ENCODE measurements at regions not wholly inside any gene's neighbourhood (a gene's known extent, or its start where the extent isn't known, plus 50 kb on each side); places are given as distances from the start of the nearest gene placed in this dataset.

GRCh38 chr14:101073598-101073965, 170.1 kb upstream of the RTL1 start:
- H3K9ac ChIP-seq = no peak overlapping the region
- no peak overlapping the region for H2AFZ ChIP-seq
- H3K36me3 ChIP-seq (ENCODE audit: low read depth) = no peaks in the 10 kb centered on the region; the same call in 1 of the 2 replicates
- no peak overlapping the region for H3K4me3 ChIP-seq
- H3K79me2 ChIP-seq (ENCODE audit: insufficient read depth) = no peaks in the 10 kb centered on the region
- no peaks in the 10 kb centered on the region for H3K9me3 ChIP-seq (ENCODE audit: low read depth)
- peaks cover 13% of the 10 kb centered on the region; the same call in 1 of the 2 replicates for H3K27me3 ChIP-seq (replicated peaks; ENCODE audit: insufficient read depth)
- peaks cover 20% of the 10 kb centered on the region for H3K4me1 ChIP-seq (ENCODE audit: insufficient read depth)
- no peaks in the 10 kb centered on the region for H3F3A ChIP-seq (ENCODE audit: insufficient read depth)
- no peak overlapping the region for H3K27ac ChIP-seq
- H4K20me1 ChIP-seq (ENCODE audit: insufficient read depth) = no peaks in the 10 kb centered on the region
- no peaks in the 10 kb centered on the region for H3K9me2 ChIP-seq (ENCODE audit: insufficient read depth)
- no peak for DNase-seq
- peak overlapping the region; percentile 48 for H3K4me2 ChIP-seq (ENCODE audit: unreplicated experiment)
- no peak for TF ChIP-seq EZH2 (IDR thresholded peaks at IDR 0.05; ENCODE audit: insufficient read depth, poor library complexity, severe bottlenecking)
- no peak for TF ChIP-seq EZH2phosphoT487 (IDR thresholded peaks at IDR 0.05; ENCODE audit: insufficient read depth, low read depth)
- in situ Hi-C loops (cut with MboI) = no loop called here
- 63 to 75% methylated on average over 7 of the region's 7 CpGs for WGBS, 2 experiments (ENCODE audit: low coverage in 1 of 2, low lambda C conversion rate in 2 of 2, missing lambda C conversion rate in 2 of 2)

DNA sequence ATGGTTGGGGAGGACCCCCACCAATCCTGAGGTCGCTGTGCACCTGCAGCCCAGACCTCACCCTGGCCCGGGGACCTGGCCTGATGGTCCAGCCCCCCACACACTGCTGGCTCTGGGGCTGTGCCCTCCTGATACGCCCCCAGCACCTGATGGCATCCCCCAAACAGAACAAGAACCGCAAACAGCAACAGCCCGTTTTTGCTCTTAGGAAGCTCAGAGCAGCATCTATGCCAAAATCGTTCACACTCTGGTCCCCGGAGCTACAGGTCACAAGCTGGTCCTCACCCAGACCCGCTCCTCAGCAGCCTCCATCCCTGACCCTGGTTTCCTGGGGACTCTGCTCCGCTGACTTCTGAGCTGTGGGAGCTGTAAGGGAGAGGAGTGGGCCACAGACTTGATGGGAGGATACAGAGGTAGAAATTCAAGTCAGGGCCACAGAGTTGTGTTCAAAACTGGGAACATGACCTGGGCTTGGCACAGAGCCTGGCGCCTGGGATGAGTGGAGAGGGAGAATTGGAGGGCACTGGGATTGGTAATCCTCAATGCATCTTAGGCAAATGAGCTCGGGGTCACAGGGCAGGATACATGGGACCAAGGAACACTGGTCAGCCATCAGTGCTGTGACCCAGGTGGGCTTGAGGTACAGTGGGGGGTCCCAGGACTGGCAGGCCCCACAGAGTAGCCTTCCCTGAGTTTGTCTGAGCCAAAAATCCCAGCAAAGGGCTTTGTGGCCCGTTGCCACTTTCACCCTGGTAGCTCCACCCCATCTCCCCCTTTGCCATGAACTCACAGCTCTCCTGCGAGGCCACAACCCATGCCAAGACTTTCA, 170.9 kb upstream of the RTL1 start:
- Histone ChIP-seq H3K27ac (no peak overlapping the region), H3K79me2 (ENCODE audit: insufficient read depth) (no peaks in the 10 kb centered on the region), H3K9ac (no peak overlapping the region), H3F3A (ENCODE audit: insufficient read depth) (no peaks in the 10 kb centered on the region), H3K27me3 (replicated peaks; ENCODE audit: insufficient read depth) (peaks cover 13% of the 10 kb centered on the region; the same call in 1 of the 2 replicates), H3K4me2 (ENCODE audit: unreplicated experiment) (no peak overlapping the region), H2AFZ (no peak overlapping the region), H3K4me1 (ENCODE audit: insufficient read depth) (peaks cover 20% of the 10 kb centered on the region), H3K9me2 (ENCODE audit: insufficient read depth) (no peaks in the 10 kb centered on the region), H3K36me3 (ENCODE audit: low read depth) (no peaks in the 10 kb centered on the region; the same call in 1 of the 2 replicates), H4K20me1 (ENCODE audit: insufficient read depth) (no peaks in the 10 kb centered on the region), H3K9me3 (ENCODE audit: low read depth) (no peaks in the 10 kb centered on the region), H3K4me3 (no peak overlapping the region)
- TF ChIP-seq EZH2phosphoT487 (IDR thresholded peaks at IDR 0.05; ENCODE audit: insufficient read depth, low read depth) (no peak), EZH2 (IDR thresholded peaks at IDR 0.05; ENCODE audit: insufficient read depth, poor library complexity, severe bottlenecking) (no peak)
- no peak for DNase-seq
- in situ Hi-C loops (cut with MboI) = no loop called here
- 84 to 86% methylated on average over 13 of the region's 13 CpGs for WGBS, 2 experiments (ENCODE audit: low coverage in 1 of 2, low lambda C conversion rate in 2 of 2, missing lambda C conversion rate in 2 of 2)

GRCh38 chr14:101075025-101075800, 171.7 kb upstream of the RTL1 start:
- no peak for DNase-seq
- in situ Hi-C loops (cut with MboI) = no loop called here
- H3K9me3 ChIP-seq (ENCODE audit: low read depth) = no peaks in the 10 kb centered on the region
- H3K9ac ChIP-seq = no peak overlapping the region
- no peaks in the 10 kb centered on the region for H4K20me1 ChIP-seq (ENCODE audit: insufficient read depth)
- H3K27me3 ChIP-seq (replicated peaks; ENCODE audit: insufficient read depth) = peaks cover 20% of the 10 kb centered on the region
- H2AFZ ChIP-seq = no peak overlapping the region
- H3F3A ChIP-seq (ENCODE audit: insufficient read depth) = no peaks in the 10 kb centered on the region
- no peaks in the 10 kb centered on the region for H3K79me2 ChIP-seq (ENCODE audit: insufficient read depth)
- H3K9me2 ChIP-seq (ENCODE audit: insufficient read depth) = no peaks in the 10 kb centered on the region
- H3K4me2 ChIP-seq (ENCODE audit: unreplicated experiment) = no peak overlapping the region
- no peak for TF ChIP-seq EZH2phosphoT487 (IDR thresholded peaks at IDR 0.05; ENCODE audit: insufficient read depth, low read depth)
- 58 to 59% methylated on average over 9 of the region's 9 CpGs for WGBS, 2 experiments (ENCODE audit: low coverage in 1 of 2, low lambda C conversion rate in 2 of 2, missing lambda C conversion rate in 2 of 2)
- H3K27ac ChIP-seq = no peak overlapping the region
- peaks cover 20% of the 10 kb centered on the region for H3K4me1 ChIP-seq (ENCODE audit: insufficient read depth)
- no peak overlapping the region for H3K4me3 ChIP-seq
- no peaks in the 10 kb centered on the region; the same call in 1 of the 2 replicates for H3K36me3 ChIP-seq (ENCODE audit: low read depth)

GRCh38 chr14:101075801-101076413, 172.4 kb upstream of the RTL1 start:
- no peak overlapping the region for H3K9ac ChIP-seq
- H3K27me3 ChIP-seq (replicated peaks; ENCODE audit: insufficient read depth) = peaks cover 27% of the 10 kb centered on the region
- H3K36me3 ChIP-seq (ENCODE audit: low read depth) = no peaks in the 10 kb centered on the region; the same call in 1 of the 2 replicates
- no peak overlapping the region for H3K4me2 ChIP-seq (ENCODE audit: unreplicated experiment)
- H3K9me2 ChIP-seq (ENCODE audit: insufficient read depth) = no peaks in the 10 kb centered on the region
- peaks cover 20% of the 10 kb centered on the region for H3K4me1 ChIP-seq (ENCODE audit: insufficient read depth)
- in situ Hi-C loops (cut with MboI) = no loop called here
- no peaks in the 10 kb centered on the region for H3F3A ChIP-seq (ENCODE audit: insufficient read depth)
- H4K20me1 ChIP-seq (ENCODE audit: insufficient read depth) = no peaks in the 10 kb centered on the region
- no peak for DNase-seq
- no peaks in the 10 kb centered on the region for H3K9me3 ChIP-seq (ENCODE audit: low read depth)
- TF ChIP-seq EZH2 (IDR thresholded peaks at IDR 0.05; ENCODE audit: insufficient read depth, poor library complexity, severe bottlenecking) = no peak
- no peak for TF ChIP-seq EZH2phosphoT487 (IDR thresholded peaks at IDR 0.05; ENCODE audit: insufficient read depth, low read depth)
- no peak overlapping the region for H3K27ac ChIP-seq
- no peaks in the 10 kb centered on the region for H3K79me2 ChIP-seq (ENCODE audit: insufficient read depth)
- no peak overlapping the region for H3K4me3 ChIP-seq
- no peak overlapping the region for H2AFZ ChIP-seq
- WGBS, 2 experiments (ENCODE audit: low coverage in 1 of 2, low lambda C conversion rate in 2 of 2, missing lambda C conversion rate in 2 of 2) = 69 to 70% methylated on average over 15 of the region's 15 CpGs
